NCI-H2081 (cell line): ENCODE measurements at regions not wholly inside any gene's neighbourhood (a gene's known extent, or its start where the extent isn't known, plus 50 kb on each side); places are given as distances from the start of the nearest gene placed in this dataset.
"Not testable (repeated sequence)": the region's sequence is repeated elsewhere in the genome, so short reads cannot be mapped to it uniquely, and the experiment has no call there.

Experiments used
- DNase-seq, 2 experiments: peaks; one replicate each; lab custom pipeline; 2025; lab: John Stamatoyannopoulos, UW

GRCh38 chr7:81433692-81434331 is 336.0 kb downstream of the HGF start:
- no peak for DNase-seq

DNA sequence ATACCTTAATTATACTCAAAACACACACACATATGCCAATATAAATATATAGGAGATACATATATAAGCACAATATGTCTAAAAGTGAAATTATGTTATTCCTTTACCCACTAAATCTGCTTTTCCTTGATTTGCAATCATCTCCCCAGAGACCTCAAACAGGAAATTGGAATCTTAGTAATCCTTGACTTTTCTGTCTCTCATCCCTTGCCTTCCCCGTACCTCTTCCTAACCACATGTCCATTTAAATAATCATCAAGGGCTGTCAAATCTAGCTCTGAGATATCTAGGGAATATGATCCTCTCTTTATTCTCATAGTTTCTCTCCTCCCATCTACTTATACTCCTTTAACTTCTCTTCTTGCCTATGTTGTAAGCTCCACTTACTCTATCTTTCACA is 336.6 kb downstream of the HGF start:
- DNase-seq, result no peak

DNA sequence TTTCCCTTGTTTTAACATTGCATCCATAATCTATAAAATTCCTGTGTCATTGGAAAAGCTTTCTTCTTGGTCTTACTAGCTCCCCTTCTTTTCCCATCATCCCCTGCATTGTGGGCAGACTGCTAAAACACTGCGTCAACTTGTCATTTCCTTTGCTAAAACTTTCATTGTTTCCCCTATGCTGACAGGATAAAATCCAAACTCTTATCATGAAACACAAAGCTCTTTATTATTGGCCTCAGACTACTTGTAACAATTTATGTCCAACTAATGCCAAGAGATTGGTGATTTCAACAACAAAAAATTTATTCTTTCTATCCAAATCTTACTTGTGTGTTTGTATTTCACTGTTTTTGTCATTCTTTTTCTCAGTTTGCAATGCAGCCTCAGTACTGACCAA is 339.1 kb downstream of the HGF start:
- no peak for DNase-seq

- no peak for DNase-seq
Observed at GRCh38 chr7:81430150-81430549, 339.7 kb downstream of the HGF start.

DNA sequence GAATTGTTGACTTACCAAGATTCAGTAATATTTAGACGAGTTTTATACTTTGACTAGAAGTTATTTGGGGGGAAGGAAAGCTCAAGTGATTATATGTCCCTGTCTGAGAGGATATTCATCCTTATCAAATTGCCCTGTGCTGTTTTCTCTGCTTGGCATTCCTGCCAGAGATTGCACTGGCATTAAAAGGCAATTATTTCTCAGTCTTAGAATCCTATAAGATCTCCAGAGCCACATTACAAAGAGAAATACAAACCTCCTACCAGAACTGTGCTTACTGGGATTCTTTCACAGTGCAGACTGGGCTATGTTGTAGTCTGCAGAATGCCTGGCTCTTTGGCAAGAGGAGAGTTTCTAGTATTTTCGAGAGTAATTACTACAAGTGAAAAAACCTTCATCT is 342.4 kb downstream of the HGF start:
- DNase-seq, result no peak

DNA sequence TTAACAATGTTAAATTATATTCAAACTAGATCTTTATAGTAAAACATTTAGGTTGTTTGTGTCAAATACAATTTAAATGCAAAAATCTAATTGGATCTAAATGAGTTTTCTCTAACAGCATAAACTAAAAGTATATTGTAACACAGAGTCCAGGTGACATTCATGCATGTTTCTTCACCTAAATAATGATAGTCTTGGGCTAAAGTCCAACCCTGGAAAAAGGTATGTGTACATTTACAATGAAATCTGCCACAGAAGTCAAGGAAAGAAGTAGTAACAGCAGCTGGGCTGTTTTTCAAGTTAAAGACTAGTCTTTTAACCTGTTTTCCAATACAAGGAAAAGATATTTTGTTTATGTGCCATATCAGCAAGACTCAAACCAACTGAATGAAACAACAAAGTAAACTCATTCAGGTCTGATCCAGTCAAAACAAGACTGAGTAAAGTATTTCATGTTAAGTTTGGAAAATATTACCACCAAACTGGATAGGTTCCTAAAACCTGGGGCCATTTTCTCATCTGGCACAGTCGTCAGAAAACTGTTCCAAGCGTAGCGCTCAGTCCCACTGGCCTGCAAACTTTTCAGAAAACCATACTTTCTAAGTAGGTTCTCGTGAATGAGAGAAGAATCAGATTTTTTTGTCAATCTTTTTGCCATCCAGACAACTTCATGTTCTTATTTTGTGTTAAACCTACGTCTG is 349.2 kb downstream of the HGF start:
- DNase-seq, result no peak

GRCh38 chr7:81419731-81420130 is 350.1 kb downstream of the HGF start:
- no peak for DNase-seq

DNA sequence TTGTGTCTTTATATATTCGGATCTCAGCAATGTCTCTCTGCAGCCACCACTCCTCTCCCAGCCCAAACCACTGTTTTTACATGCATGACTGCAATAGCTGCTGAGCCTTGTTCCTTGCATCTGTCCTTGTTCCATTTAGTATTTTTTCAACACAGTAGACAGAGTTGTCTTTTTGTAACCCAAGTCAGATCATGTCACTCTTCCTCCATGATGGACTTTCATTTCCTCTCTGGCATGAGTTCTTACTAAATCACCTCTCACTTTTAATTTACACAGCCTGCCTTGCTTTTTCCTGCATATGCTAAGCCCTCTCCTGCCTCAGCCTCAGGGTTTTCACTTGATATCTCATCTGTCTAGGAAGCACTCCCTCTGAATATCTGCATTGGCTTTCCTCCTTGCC is 353.2 kb downstream of the HGF start:
- no peak for DNase-seq

DNA sequence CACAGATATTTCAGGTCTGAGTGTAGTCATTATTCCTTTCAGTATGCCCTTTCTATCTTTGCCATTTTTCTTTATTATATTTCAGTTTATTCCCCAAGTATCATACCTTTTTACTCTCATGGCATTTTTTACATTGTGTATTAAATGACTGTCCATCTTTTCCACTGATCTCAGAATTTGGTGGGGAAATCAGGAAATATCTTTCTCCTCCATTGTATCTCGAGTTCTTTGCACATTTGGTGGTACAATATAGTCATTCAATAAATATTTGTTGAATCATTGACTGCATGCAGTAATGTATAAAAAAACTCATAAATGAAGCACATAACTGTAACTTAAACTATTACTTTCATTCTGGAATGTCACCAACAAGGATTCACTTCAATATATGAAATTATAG is 354.7 kb downstream of the HGF start:
- no peak for DNase-seq

GRCh38 chr7:81414411-81414810 is 355.4 kb downstream of the HGF start:
- DNase-seq, result no peak

DNA sequence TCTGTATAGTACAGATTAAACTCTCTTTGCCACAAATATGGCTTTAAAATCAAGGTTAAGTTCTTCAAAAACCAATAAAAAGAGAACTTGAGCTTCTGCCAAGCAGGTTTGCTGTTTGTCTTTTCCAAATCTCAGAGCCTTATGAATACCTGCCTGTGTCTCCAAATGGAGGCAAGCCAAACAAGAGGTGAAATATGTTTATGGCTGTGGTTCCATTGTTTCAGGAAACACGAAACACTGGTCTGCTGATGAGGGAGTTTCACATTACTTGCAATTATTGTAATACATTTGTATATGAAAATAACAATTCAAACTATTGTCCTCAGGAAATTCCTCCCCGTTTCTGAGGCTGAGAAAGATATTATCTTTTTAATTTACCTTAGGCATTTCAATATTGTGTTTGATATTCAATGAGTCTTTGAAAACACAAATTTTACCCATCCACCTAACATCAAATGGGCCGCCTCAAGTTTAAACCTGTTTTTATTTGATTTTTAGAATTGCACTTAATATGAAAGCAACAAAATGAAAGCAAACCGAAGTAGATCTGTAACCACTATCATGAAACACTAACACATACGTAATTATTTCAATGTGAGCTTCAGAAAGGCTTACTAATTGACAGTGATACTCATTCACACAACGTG is 359.3 kb downstream of the HGF start:
- DNase-seq, result peak; percentile 5 to 62

DNA sequence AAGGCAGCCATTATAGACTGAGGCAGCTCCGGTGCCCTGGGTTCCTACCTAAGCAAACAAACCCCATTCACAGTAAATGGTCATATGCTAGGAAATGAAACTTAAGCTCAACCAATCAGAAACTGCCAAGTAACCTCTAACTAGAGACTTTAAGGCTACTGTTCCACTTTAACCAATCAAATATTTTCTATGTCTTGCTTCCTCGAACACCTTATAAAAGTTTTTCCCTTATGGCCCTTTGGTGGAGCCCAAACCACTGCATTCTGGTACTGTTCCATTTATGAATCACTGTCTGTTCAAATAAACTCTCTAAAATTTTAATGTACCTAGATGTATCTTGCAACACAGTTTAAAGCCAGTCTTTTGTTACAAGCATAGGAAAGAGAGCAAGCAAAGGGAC is 361.1 kb downstream of the HGF start:
- DNase-seq, result no peak

DNA sequence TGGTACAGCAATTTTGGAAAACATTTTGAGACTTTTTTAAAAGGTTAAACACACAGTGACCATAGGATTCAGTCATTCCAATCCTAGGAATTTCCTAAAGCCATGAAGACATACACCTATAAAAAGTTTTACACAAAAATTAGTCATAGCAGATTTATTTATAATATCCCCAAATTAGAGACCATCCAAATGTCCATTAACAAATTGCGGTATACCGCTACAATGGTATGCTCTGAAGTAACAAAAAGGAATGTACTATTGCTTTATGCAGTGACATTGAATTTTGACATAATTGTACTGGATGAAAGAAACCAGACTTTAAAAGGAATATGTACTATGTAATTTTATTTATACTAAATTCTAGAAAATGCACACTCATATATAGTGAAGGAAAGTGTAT is 362.8 kb downstream of the HGF start:
- no peak for DNase-seq

DNA sequence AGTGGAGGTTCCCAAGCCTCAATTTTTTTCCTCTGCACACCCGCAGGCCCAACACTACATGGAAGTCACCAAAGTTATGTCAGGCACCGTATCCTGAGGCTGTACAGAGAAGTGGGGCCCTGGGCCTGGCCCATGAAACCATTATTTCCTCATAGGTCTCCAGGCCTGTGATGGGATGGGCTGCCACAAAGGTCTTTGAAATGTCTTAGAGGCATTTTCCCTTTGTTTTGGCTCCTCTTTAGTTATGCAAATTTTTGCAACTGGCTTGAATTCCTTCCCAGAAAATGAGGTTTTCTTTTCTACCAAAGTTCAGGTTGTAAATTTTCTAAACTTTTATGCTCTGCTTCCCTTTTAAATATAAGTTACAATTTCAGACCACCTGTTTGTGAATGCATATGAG is 365.2 kb downstream of the HGF start:
- no peak for DNase-seq

GRCh38 chr7:81402227-81402626 is 367.6 kb downstream of the HGF start:
- no peak for DNase-seq

DNA sequence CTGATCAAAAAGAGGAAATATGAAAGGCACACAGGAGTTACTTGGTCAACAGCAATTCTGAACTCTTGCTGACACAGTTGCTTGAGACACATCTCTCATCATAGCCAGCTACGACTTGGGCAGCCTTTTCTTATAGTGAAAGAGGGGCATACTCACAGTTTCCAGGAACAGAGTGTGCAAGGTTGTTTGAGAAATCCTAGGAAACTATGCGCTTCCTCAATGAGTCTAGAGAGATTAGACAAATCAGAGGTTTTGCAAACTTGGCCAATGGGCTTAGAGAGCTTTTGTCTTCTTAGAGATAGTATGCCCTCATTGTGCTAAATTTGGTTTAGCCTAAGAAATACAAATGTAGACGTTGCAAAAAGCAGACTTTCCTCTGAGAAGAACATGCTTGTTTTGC is 370.4 kb downstream of the HGF start:
- no peak for DNase-seq

- no peak for DNase-seq
Observed at GRCh38 chr7:81394029-81394428, 375.8 kb downstream of the HGF start.

GRCh38 chr7:81393018-81393417 is 376.8 kb downstream of the HGF start:
- DNase-seq, result no peak

GRCh38 chr7:81385370-81385769 is 384.5 kb downstream of the HGF start:
- no peak for DNase-seq

- DNase-seq, result no peak
Observed at GRCh38 chr7:81383846-81384245, 386.0 kb downstream of the HGF start.

- DNase-seq, result not testable (repeated sequence)
Observed at GRCh38 chr7:81374641-81375040, 395.2 kb downstream of the HGF start.

DNA sequence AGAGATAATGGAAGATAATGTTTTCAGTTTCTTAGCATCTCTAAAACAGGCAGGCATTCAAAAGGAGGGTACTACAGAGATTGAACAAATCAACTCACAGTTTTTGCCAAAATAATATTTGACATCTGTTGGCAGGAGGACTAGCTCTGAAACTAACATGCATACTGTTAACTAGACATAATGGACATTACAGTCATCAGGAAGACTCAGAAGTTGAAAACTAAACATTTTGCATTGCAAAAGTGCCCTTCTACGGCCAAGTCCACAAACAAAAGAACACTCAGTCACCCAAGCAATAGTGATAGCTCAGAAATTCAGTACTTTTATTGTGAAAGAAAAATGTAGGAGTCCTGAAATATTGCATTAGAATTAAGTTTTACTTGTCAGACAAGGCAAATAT is 399.0 kb downstream of the HGF start:
- DNase-seq, result no peak

GRCh38 chr7:81367326-81367931 is 402.4 kb downstream of the HGF start:
- DNase-seq, result no peak
